ENCODE measurements at regions not wholly inside any gene's neighbourhood (a gene's known extent, or its start where the extent isn't known, plus 50 kb on each side); places are given as distances from the start of the nearest gene placed in this dataset.

- TF ChIP-seq GATA2 (IDR thresholded peaks at IDR 0.05; ENCODE audit: low read depth, low read length) = no peak
- no peak for TF ChIP-seq GATA3 (IDR thresholded peaks at IDR 0.05; ENCODE audit: low read depth, low read length)
These were observed 158.7 kb upstream of the SPRED1 start for GRCh38 chr15:38093931-38094330.
